Liver (tissue), 8 donors: ENCODE measurements at regions not wholly inside any gene's neighbourhood (a gene's known extent, or its start where the extent isn't known, plus 50 kb on each side); places are given as distances from the start of the nearest gene placed in this dataset.

ENCODE experiments used
- DNase-seq: peaks from one replicate; pipeline ENCODE4 v3.0.0-alpha.2; 2017; ENCODE audit warnings: low spot score
- H3K27ac ChIP-seq, 2 donors: one replicate each; pipeline ENCODE4 v1.7.0; 2013; ENCODE audit warnings: inconsistent platforms in 2 of 2, low read length in 2 of 2, control low read depth in 1 of 2, low read depth in 1 of 2, mild to moderate bottlenecking in 1 of 2
- H3K27me3 ChIP-seq, 4 donors: one replicate each; pipeline versions ENCODE4 v1.6.1 to v1.7.0; 2013; ENCODE audit warnings: low read length in 3 of 4, inconsistent platforms in 1 of 4, mild to moderate bottlenecking in 1 of 4, moderate library complexity in 1 of 4; ENCODE audit not compliant: control insufficient read depth in 4 of 4, insufficient read depth in 4 of 4
- H3K36me3 ChIP-seq, 4 donors: one replicate each; pipeline versions ENCODE4 v1.6.1 to v1.7.0; 2013; ENCODE audit warnings: low read length in 3 of 4, mild to moderate bottlenecking in 3 of 4, low read depth in 1 of 4, moderate library complexity in 1 of 4; ENCODE audit not compliant: control insufficient read depth in 4 of 4, insufficient read depth in 3 of 4
- H3K4me1 ChIP-seq, 4 donors: one replicate each; pipeline versions ENCODE4 v1.6.1 to v1.7.0; 2013; ENCODE audit warnings: low read length in 3 of 4, mild to moderate bottlenecking in 3 of 4, moderate library complexity in 1 of 4; ENCODE audit not compliant: control insufficient read depth in 4 of 4, insufficient read depth in 4 of 4
- H3K4me3 ChIP-seq, 3 donors: one replicate each; pipeline versions ENCODE4 v1.6.1 to v1.7.0; 2013; ENCODE audit warnings: low read length in 3 of 3, control low read depth in 1 of 3, low read depth in 1 of 3, mild to moderate bottlenecking in 1 of 3
- H3K9ac ChIP-seq, 2 donors: one replicate each; pipeline ENCODE4 v1.7.0; 2013; ENCODE audit warnings: low read length in 2 of 2, mild to moderate bottlenecking in 2 of 2, moderate library complexity in 2 of 2, control low read depth in 1 of 2, low read depth in 1 of 2
- H3K9me3 ChIP-seq, 4 donors: one replicate each; pipeline versions ENCODE4 v1.6.1 to v1.7.0; 2013; ENCODE audit warnings: low read length in 3 of 4; ENCODE audit not compliant: control insufficient read depth in 4 of 4
- EGR1 ChIP-seq, 2 donors: IDR thresholded peaks; 2 replicates each; pipeline ENCODE4 v1.6.1; 2016 to 2018; ENCODE audit warnings: antibody characterized with exemption in 2 of 2, low read depth in 2 of 2
- FOXA1 ChIP-seq: IDR thresholded peaks from 2 replicates; pipeline ENCODE4 v1.6.1; 2016; ENCODE audit warnings: antibody characterized with exemption
- FOXA2 ChIP-seq: IDR thresholded peaks from 2 replicates; pipeline ENCODE4 v1.6.1; 2016; ENCODE audit warnings: antibody characterized with exemption
- GABPA ChIP-seq, 2 donors: IDR thresholded peaks in 1 of 2; conservative IDR thresholded peaks in 1 of 2; 2 replicates each; pipeline ENCODE4 v1.6.1; 2016; ENCODE audit warnings: antibody characterized with exemption in 2 of 2, mild to moderate bottlenecking in 1 of 2, moderate library complexity in 1 of 2
- HNF4A ChIP-seq, 2 donors: conservative IDR thresholded peaks; 2 replicates each; pipeline ENCODE4 v1.6.1; 2016; ENCODE audit warnings: antibody characterized with exemption in 2 of 2, mild to moderate bottlenecking in 2 of 2
- JUND ChIP-seq, 2 donors: IDR thresholded peaks; 2 replicates each; pipeline ENCODE4 v1.6.1; 2016; ENCODE audit warnings: antibody characterized with exemption in 2 of 2
- NR2F2 ChIP-seq: IDR thresholded peaks from 2 replicates; pipeline ENCODE4 v1.6.1; 2016; ENCODE audit warnings: antibody characterized with exemption
- RAD21 ChIP-seq, 2 donors: IDR thresholded peaks; 2 replicates each; pipeline ENCODE4 v1.6.1; 2016; ENCODE audit warnings: antibody characterized with exemption in 2 of 2, mild to moderate bottlenecking in 2 of 2
- RXRA ChIP-seq, 2 donors: IDR thresholded peaks; 2 replicates each; pipeline ENCODE4 v1.6.1; 2017 to 2018; ENCODE audit warnings: antibody characterized with exemption in 2 of 2, mild to moderate bottlenecking in 1 of 2
- SP1 ChIP-seq: IDR thresholded peaks from 2 replicates; pipeline ENCODE4 v1.6.1; 2018; ENCODE audit warnings: antibody characterized with exemption, mild to moderate bottlenecking
- WGBS: extraction: QIAGEN DNeasy Blood & Tissue Kit; methylation state at CpG from one replicate; pipeline ENCODE4 v1.1.7; 2013; 5-methylcytosine and 5-hydroxymethylcytosine counted together
- TF ChIP-seq, protein P1 (sequence below): IDR thresholded peaks from 2 replicates; pipeline ENCODE4 v1.6.1; 2016; ENCODE audit warnings: antibody characterized with exemption
- TF ChIP-seq, protein P2 (sequence below): fragments of 150-350 bp; IDR thresholded peaks from 2 replicates; pipeline ENCODE4 v1.5.1; 2017; ENCODE audit warnings: improper control_type of control experiment, low read depth, low read length; ENCODE audit not compliant: missing input control
- TF ChIP-seq, protein P3 (sequence below): IDR thresholded peaks from 2 replicates; pipeline ENCODE4 v1.6.1; 2016; ENCODE audit warnings: antibody characterized with exemption, mild to moderate bottlenecking
- TF ChIP-seq, protein P4 (sequence below): IDR thresholded peaks from 2 replicates; pipeline ENCODE4 v1.6.1; 2016; ENCODE audit warnings: antibody characterized with exemption
- donor health status: healthy.
- donor health status: healthy.
- donor health status: healthy.
- donor health status: healthy.
- donor health status: healthy.

DNA sequence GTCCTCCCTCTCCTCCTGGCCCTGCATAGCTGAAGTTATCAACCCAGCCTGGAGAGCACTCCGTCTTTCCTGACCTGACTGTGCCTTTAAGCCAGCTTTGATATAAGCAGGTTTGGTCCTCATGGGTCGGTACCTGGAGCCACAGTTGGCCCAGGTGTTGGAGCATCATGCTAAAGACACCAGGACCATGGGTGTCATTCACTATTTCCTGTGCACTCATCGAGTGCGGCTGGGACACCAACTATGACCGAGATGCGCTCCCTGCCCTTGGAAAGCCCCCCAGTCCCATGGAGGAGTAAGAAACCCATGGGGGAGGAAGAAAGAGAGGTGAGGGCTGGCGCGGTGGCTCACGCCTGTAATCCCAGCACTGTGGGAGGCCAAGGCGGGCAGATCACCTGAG lies 78.9 kb upstream of the CCND2 start:
- no peak overlapping the region for H3K4me3 ChIP-seq
- no peaks in the 10 kb centered on the region for H3K4me1 ChIP-seq
- no peaks in the 10 kb centered on the region for H3K36me3 ChIP-seq
- H3K9me3 ChIP-seq = no peaks in the 10 kb centered on the region
- no peak overlapping the region for H3K27ac ChIP-seq
- H3K27me3 ChIP-seq = peaks cover 0 to 5% (median 0%) of the 10 kb centered on the region in 4 donors
- no peak for DNase-seq
- H3K9ac ChIP-seq = no peak overlapping the region
- WGBS = 73% methylated on average over 10 of the region's 10 CpGs
- TF ChIP-seq HNF4A (conservative IDR thresholded peaks at IDR 0.05) = no peak

DNA sequence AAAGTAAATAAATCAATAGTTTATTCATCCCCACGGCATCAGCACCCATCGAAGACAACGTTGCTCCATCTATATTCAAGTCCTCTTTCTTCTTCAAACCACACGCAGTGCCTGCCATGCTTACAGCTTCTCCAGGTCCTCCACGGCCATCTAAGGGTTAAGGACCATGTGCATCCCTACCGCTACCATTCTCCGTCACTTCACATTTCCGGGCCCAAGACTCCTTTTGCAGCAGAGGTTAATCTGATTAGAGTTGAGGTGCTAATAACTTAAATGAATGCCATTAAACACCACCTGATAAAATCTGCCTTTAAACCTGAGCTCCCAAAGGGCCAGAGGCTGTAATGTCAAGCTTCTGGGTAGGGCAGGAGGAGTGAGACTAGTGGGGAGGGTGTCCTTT lies 79.7 kb upstream of the CCND2 start:
- no peaks in the 10 kb centered on the region for H3K4me1 ChIP-seq
- H3K36me3 ChIP-seq = no peaks in the 10 kb centered on the region
- DNase-seq = no peak
- 32% methylated on average over 8 of the region's 8 CpGs for WGBS
- H3K9me3 ChIP-seq = no peaks in the 10 kb centered on the region
- no peak overlapping the region for H3K27ac ChIP-seq
- no peak overlapping the region for H3K9ac ChIP-seq
- TF ChIP-seq SP1 (no peak), RAD21 (IDR thresholded peaks at IDR 0.05) (no peak), EGR1 (IDR thresholded peaks at IDR 0.05; ENCODE audit: low read depth in 2 of 2) (no peak), HNF4A (conservative IDR thresholded peaks at IDR 0.05) (no peak), FOXA2 (no peak), GABPA (IDR thresholded peaks at IDR 0.05 in 1 of 2, conservative IDR thresholded peaks at IDR 0.05 in 1 of 2) (no peak), JUND (IDR thresholded peaks at IDR 0.05) (no peak)
- TF ChIP-seq, protein P1, sequence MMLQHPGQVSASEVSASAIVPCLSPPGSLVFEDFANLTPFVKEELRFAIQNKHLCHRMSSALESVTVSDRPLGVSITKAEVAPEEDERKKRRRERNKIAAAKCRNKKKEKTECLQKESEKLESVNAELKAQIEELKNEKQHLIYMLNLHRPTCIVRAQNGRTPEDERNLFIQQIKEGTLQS = no peak
- TF ChIP-seq, protein P2, sequence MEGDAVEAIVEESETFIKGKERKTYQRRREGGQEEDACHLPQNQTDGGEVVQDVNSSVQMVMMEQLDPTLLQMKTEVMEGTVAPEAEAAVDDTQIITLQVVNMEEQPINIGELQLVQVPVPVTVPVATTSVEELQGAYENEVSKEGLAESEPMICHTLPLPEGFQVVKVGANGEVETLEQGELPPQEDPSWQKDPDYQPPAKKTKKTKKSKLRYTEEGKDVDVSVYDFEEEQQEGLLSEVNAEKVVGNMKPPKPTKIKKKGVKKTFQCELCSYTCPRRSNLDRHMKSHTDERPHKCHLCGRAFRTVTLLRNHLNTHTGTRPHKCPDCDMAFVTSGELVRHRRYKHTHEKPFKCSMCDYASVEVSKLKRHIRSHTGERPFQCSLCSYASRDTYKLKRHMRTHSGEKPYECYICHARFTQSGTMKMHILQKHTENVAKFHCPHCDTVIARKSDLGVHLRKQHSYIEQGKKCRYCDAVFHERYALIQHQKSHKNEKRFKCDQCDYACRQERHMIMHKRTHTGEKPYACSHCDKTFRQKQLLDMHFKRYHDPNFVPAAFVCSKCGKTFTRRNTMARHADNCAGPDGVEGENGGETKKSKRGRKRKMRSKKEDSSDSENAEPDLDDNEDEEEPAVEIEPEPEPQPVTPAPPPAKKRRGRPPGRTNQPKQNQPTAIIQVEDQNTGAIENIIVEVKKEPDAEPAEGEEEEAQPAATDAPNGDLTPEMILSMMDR = no peak
- TF ChIP-seq, protein P3, sequence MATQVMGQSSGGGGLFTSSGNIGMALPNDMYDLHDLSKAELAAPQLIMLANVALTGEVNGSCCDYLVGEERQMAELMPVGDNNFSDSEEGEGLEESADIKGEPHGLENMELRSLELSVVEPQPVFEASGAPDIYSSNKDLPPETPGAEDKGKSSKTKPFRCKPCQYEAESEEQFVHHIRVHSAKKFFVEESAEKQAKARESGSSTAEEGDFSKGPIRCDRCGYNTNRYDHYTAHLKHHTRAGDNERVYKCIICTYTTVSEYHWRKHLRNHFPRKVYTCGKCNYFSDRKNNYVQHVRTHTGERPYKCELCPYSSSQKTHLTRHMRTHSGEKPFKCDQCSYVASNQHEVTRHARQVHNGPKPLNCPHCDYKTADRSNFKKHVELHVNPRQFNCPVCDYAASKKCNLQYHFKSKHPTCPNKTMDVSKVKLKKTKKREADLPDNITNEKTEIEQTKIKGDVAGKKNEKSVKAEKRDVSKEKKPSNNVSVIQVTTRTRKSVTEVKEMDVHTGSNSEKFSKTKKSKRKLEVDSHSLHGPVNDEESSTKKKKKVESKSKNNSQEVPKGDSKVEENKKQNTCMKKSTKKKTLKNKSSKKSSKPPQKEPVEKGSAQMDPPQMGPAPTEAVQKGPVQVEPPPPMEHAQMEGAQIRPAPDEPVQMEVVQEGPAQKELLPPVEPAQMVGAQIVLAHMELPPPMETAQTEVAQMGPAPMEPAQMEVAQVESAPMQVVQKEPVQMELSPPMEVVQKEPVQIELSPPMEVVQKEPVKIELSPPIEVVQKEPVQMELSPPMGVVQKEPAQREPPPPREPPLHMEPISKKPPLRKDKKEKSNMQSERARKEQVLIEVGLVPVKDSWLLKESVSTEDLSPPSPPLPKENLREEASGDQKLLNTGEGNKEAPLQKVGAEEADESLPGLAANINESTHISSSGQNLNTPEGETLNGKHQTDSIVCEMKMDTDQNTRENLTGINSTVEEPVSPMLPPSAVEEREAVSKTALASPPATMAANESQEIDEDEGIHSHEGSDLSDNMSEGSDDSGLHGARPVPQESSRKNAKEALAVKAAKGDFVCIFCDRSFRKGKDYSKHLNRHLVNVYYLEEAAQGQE = no peak
- peaks cover 0 to 5% (median 0%) of the 10 kb centered on the region in 4 donors for H3K27me3 ChIP-seq
- no peak overlapping the region for H3K4me3 ChIP-seq

DNA sequence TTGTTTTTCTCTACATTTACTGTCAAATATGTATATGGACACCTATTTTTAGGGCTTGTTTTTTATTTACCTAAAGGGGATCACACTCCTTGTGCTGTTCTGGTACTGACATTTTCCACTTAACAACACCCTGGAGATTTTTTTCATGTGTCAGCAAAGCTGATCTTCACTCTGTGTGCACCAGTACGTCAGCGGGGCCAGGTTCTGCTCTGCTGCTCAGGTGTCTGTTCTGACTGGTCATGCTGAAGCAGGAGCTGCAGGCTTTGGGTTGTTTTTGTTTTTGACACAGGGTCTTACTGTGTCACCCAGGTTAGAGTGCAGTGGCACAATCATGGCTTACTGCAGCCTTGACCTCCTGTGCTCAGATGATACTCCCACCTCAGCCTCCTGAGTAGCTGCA lies 81.9 kb upstream of the CCND2 start:
- 85% methylated on average over 2 of the region's 2 CpGs for WGBS
- TF ChIP-seq NR2F2 = no peak
- TF ChIP-seq FOXA1 = no peak
- TF ChIP-seq, protein P3 = no peak
- no peak for TF ChIP-seq RXRA (IDR thresholded peaks at IDR 0.05)
- TF ChIP-seq, protein P4, sequence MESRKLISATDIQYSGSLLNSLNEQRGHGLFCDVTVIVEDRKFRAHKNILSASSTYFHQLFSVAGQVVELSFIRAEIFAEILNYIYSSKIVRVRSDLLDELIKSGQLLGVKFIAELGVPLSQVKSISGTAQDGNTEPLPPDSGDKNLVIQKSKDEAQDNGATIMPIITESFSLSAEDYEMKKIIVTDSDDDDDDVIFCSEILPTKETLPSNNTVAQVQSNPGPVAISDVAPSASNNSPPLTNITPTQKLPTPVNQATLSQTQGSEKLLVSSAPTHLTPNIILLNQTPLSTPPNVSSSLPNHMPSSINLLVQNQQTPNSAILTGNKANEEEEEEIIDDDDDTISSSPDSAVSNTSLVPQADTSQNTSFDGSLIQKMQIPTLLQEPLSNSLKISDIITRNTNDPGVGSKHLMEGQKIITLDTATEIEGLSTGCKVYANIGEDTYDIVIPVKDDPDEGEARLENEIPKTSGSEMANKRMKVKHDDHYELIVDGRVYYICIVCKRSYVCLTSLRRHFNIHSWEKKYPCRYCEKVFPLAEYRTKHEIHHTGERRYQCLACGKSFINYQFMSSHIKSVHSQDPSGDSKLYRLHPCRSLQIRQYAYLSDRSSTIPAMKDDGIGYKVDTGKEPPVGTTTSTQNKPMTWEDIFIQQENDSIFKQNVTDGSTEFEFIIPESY = no peak
- no peak for TF ChIP-seq JUND (IDR thresholded peaks at IDR 0.05)
- TF ChIP-seq, protein P1 = no peak
- Histone ChIP-seq H3K4me3 (no peak overlapping the region), H3K36me3 (no peaks in the 10 kb centered on the region), H3K4me1 (no peaks in the 10 kb centered on the region), H3K27ac (no peak overlapping the region), H3K9me3 (no peaks in the 10 kb centered on the region), H3K9ac (no peak overlapping the region), H3K27me3 (peaks cover 0 to 5% (median 0%) of the 10 kb centered on the region in 4 donors)
- DNase-seq = no peak
